Left renal pelvis (tissue), 4 donors: ENCODE measurements at regions not wholly inside any gene's neighbourhood (a gene's known extent, or its start where the extent isn't known, plus 50 kb on each side); places are given as distances from the start of the nearest gene placed in this dataset.
A peak's percentile ranks its signal among the peaks of the same experiment; 100 is the strongest.

Experiments
- DNase-seq, 4 donors: peaks; one replicate each; pipeline ENCODE4 v3.0.0-alpha.2; 2013; ENCODE audit warnings: low read depth in 4 of 4, low spot score in 3 of 4

DNA sequence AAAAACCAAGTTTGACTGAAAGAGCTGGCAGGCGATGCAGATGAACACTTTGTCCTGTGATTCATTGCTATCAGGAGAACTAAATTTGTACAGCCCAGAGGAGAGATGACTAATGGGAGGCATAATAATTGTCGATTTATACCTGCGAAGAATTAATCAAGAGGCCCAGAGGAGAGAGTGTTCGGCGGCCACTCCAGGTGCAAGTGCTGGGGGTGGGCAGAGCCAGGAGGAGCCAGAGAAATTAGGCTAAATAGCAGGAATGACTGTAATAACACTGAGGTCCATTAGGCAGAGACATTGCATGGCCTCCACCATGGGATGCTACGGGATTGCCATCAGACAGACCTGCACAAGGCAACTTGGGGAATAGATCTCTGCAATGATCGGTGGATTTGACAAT lies 107.7 kb upstream of the UQCRFS1 start:
- no peak for DNase-seq

DNA sequence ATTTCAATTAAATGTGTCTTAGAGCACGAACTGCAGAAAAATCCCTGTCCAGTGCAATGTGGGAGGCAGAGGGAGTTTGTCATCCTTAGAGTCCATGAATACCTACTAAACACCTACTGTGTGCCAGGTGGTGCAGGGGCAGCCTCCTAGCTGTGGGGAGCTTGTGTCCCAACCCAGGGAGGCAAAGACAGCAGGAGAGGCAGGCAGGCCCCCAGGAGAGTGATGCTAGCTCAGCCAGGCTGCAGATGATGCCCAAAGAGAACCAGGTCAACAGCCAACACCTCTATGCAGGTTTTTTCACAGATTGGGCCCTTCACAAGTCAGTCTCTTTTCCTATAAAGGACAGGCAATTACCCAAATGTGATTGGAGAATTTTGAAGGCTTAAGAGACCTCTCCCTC lies 108.2 kb upstream of the UQCRFS1 start:
- no peak for DNase-seq

DNA sequence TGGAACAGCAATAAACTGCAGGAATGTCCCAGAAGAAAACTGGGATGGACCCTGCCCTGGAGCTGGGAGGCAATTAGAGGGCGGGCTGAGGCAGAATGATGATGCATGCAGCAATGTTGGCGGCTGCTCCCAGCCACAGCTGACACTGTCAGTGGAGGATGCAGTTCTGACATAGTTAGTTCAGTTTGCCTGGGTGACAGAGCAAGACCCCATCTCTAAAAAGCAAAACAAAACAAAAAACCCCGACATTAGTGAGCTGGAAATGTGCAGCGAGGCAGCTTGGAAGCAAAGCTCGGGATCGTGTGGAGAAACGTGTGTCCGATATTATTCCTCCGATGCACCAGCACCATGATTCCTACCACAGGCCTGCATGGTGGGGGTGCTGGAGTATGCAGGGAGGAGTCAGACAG lies 110.1 kb upstream of the UQCRFS1 start:
- DNase-seq: no peak

DNA sequence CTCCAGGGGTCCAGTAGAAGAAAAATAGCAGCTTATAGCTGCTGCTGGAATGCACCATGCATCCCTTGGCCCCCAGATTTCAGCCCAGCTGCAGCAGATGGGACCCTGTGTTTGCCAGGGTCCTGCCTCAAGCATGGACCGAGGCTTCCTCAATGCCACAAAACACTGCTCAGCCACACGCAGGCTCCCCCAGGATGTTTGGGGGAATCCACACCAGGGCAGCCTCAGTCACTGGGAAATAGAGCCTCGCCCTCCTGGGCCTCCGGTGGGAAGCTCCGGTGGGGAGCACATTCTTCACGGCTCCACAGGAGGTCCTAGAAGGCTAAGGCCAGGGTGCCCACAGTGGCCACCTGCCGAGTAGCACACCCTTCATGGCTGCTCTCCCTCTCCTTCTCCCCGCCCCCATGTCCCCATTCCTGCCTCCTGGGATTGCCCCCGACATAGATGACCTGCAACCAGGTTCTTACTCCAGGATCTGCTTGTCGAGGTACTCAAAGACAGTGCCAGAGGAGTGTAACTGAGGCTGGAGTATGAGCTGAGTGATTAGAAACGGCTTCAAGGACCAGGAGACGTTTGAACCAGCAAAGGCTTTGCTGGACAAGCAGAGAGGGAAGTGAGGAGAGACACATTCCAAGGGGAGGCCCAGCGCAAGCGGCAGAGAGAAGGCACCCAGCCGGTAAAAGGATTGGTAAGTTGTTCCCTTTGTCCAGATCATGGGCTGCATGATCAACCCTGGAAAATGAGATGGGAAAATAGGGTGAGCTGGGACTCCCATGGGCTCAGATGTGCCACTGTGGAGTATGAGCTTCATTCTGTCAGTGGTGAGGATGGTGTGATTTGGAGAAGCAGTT lies 110.7 kb upstream of the UQCRFS1 start:
- no peak for DNase-seq

DNA sequence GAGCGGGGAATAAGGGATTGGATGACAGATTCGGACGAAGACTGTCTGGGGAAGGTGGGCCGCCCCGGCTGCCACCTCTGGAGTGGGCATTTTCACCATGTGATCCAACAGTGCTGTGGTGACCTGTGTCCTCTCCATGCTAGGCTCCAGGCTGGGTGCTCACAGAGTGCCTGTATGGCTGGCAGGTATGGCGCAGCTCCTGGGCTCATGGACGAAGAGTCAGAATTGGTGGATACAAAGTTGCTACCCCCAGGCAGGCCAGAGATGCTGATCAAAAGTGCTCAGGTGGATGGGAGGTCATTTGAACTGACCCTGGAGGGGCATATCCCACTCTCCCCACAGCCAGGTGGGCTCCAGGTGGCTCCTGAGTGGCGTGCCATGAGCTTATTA lies 111.3 kb upstream of the UQCRFS1 start:
- DNase-seq: no peak

DNA sequence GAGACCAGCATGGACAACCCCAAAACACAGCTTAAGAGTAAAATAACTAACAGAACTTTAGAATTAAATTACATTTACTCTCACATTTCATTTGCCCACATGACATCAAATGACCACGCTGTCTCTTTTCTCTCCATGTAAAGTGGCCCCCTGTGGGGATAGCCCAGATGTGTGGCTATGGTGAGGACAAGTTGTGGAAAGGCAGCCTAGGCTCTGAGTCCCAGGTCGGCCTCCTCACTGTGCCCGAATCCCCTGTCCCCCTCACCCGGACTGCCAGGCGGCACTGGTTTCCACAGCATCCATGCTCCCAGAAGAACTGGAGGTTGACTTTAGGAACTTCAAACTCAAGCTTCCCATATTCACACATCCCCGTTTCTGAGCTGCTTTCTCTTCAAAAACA lies 111.8 kb upstream of the UQCRFS1 start:
- no peak for DNase-seq

DNA sequence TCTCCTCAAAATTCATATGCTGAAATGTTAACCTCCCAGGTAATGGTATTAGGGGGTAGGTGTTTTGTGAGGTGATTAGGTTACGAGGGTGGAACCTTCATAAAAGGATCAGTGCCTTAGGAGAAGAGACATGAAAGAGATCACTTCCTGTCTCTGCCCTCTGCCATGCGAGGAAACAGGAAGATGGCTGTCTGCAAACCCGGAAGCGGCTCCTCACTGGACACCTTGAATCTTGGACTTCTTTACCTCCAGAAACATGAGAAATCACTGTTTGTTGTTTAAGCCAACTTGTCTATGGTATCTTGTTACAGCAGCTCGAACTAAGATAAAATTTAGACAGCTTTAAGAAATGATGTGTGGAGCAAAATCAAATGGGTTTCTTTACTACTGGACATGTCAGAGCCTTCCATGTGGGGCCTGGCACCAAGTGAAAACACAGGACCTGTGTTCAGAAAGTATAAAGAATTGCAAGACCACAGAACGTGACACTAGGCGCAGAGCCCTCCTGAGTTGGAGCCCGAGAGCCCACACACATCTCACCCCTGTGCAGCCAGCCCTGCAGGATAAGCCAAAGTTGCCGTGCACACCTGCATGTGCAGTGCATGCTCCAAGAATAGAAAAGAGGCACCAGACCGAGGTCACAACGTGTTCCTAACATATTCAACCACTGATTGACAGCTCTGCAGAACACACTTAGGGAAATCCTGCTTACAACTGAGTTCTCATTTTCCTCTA lies 112.5 kb upstream of the UQCRFS1 start:
- DNase-seq: no peak

DNA sequence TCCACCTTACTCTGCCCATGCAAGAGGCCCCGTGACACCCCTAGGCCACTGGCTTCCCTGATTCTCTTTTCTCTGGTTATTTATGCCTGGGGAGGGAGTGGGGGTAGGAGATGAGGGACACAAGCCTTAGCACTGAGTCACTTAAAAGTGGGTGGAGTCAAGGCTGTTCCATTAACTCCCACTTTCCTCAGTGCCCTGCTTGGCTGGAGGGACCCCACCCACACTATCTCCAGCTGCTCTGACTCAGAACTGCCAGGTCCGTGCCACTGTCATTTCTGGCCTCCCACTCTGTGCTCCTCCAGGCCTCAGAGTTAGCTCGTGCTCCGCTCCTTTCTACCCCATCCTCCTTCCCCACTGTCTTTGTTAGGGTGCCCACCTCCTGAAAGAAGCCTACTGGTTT lies 113.4 kb upstream of the UQCRFS1 start:
- no peak for DNase-seq

DNA sequence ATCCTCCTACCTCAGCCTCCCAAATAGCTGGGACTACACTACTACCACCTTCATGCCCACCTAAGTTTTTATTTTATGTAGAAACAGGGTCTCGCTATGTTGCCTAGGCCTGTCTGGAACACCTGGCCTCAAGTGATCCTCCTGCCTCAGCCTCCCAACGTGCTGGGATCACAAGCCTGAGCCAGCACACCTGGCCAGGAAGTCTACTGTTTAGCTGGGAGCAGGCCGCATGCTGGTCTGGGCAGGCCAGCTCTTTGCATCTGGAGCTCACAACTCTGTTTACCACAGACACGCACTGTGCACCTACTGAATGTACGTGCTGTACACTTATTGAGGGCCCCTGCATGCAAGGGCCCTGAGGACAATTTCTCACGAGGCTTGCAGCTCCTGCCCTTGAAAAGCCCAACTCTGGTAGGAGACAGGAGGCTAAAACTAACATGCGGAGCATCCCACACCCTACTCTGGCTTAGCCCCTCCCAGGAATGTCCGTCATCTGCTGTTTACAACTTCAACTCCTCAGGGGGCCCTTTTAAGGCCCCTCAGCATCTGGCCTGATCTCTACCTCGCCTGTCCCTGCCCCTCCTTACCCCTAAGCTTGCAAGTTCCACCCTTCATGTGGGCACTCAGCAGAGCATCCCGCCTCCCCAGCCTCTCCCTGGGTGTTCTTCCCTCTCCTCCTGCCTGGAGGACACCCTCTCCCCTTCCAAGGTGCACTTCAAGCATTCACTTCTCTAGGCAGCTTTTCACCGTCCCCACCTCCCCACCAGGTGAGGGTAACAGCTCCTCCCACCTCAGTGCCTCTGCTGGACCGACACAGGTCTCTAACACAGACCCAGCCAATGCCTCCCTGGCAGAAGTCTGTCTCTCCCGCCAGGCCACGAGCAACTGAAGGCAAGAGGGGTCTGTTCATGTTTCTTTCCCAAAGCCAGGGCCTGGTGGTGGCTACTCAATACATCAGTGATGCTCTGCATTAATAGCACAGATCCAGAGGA lies 114.2 kb upstream of the UQCRFS1 start:
- no peak for DNase-seq

DNA sequence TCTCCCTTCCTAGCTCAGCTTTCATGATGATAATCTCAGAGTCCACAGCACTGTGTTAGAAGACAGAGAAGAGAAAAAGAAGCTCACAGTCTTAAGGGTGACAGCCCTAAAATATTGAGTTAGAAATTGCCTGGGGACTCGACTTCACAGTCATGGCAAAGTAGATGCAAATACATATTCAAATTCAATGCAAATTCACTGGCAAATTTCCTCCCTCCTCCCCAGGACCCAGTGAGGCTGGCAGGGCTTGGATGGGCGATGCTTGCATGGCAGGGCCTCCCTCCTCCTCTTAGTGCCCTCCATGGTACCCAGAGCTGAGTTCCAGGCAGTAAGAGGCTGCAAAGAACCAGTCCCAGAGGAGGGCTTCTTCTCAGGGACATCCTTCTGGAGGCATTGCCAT lies 115.6 kb upstream of the UQCRFS1 start:
- no peak for DNase-seq

DNA sequence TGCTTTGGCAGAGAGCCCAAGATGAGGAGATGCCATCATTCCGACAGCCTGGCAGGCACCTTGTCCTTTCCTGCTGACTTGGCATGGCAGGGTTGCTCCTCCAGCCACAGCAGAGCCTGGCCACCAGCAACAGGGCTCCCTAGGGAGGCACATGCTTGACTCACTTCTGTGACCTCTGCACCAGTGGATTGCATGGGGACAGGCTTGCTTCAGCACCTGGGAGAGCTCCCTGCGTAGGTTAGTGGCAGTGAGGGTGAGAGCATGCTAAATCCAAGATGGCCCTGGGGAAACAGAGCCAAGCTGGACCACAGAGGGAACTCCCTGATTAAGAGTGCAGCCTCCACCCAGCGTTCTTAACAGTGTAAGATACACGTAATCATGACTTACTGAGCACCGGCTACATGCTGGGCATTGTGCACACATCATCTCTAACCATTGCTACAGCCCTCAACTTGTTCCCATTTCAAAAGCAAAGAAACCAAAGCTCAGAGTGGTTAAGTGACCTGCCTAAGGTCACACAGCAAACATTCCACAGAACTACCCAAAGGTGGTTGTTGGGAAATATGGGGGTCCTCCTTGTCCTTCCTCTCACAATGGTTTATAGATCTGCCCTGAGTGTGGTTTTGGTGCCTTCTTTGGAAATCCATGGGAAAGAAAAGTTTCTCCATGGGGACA lies 116.6 kb upstream of the UQCRFS1 start:
- peak in 3 of 4 donors; percentile 10 to 33 (median 31) for DNase-seq

DNA sequence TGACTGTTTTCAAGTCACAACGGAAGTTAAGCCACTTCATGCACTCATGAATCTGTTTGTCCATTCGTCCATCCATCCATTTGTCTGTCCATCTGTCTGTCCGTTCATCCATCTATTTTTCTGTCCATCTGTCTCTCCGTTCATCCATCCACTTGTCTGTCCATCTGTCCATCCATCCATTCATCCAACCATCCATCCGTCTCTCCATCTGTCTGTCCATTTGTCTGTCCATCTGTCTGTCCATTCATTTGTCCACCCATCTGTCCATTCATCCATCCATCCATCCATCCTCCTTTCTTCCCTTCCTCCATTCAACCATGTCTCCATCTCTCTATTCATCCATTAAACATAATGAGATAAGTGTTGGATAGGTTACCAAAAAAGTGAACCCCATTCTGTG lies 123.5 kb upstream of the UQCRFS1 start:
- no peak for DNase-seq

DNA sequence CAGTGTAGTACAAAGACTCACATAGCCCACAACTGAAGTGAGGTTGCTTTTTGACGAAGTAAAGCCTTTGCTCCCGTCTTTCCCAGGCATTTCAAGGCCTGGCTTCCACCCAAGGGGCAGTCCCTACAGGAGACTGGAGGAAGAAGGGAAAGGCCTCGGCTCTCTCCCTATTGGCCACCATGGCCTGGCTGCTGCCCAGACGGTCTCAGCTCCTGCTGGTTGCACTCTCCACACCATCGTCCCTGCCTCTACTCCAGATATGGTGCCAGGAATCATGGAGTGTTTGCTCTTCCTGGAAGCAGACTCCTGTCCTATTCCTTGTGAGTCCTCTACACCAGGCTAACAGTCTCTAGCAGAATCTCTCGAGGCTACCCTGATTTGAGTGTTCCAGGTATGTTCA lies 124.1 kb upstream of the UQCRFS1 start:
- no peak for DNase-seq

DNA sequence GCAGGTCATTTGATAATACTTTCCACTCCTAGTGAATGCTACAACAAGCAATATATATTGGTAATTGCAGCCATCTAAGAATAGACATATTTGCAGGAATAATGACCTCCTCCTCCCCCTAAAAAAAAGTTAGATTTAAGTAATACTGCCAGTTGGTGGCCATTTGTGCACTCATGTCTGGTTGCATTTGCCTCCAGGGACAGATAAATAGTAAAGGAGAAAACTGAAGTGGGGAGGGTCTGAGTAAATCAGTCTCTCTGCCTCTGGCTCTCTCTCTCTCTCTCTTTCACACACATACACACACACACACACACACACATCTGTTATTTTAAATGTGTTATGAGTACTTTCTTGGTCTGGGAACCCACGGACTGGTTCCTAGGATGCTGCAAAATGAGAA lies 125.5 kb upstream of the UQCRFS1 start:
- DNase-seq: no peak

DNA sequence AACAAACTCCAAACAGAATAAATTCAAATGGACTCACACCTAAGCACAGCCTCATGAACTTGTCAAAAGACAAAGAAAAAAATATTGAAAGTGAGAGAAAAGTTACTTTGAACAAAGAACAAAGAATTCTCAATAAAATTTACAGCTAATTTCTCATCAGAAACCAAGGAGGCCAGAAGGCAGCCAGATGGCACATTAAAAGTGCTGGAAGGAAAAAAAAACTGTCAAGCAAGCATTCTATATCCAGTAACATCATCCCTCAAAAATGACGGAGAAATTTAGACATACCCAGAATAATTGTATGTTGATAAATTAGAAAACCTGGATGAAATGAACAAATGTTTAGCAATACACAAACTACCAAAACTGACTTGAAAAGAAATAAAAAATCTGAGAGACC lies 129.8 kb upstream of the UQCRFS1 start:
- DNase-seq: no peak

DNA sequence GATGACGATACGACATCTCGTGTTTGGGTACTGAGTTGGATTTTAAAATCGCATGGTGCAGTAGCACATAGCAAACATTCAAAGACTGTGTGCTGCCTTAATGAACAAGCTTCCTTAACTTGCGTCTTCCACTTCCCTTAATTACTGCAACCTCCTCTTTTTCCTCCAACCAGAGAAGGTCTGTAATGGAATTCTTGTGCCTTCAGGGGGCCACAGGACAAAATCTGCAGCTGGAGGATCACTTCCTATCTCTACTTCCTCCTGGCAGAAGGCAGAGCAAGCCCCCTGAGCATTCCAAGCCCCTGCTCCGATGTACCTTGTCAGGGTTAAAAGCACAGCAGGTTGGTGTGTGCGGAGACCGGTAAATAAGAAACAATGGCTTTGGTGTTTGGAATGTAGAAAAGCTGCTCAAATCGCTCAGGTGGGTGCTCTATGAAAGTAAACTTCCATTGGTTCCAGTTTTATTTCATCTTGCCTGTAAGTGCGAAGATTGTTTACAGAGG lies 151.3 kb upstream of the UQCRFS1 start:
- no peak for DNase-seq

DNA sequence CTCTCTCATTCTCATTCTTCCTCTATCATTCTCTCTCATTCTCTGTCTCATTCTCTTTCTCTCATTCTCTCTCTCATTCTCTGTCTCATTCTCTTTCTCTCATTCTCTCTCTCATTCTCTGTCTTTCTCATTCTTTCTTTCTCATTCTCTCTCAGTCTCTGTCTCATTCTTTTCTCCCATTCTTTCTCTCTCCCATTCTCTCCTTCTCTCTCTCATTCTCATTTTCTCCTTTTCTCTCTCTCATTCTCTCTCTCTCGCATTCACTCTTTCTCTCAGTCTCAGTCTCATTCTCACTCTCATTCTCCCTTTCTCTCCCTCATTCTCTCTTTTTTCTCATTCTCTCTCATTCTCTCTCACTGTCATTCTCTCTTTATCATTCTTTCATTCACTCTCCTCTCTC lies 152.0 kb upstream of the UQCRFS1 start:
- no peak for DNase-seq

DNA sequence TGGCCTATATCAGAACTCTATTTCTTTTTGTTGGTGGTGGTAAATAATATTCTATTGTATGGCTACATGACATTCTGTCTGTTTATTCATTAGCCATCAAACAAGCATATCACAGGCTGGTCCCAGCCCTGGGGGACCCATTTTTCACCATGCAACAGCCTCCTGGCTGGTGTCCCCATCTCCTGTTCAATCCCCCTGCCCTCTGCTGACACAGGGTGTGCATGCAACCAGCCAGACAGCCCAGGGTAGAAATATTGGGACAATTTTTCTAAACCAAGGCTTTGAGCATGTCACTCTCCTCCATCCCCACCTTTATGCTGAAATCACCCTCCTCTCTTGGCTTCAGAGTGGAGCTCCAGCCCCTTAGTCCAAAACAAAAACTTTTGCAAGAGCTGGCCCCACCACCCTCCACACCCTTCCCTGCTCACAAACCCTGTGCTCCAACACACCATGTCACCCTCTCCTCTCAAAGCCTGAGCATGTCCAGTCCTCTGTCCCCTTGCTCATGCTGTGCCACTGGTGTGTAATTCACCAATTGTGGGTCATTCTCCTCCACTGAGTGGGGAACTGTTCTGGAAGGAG lies 153.0 kb upstream of the UQCRFS1 start:
- no peak for DNase-seq

DNA sequence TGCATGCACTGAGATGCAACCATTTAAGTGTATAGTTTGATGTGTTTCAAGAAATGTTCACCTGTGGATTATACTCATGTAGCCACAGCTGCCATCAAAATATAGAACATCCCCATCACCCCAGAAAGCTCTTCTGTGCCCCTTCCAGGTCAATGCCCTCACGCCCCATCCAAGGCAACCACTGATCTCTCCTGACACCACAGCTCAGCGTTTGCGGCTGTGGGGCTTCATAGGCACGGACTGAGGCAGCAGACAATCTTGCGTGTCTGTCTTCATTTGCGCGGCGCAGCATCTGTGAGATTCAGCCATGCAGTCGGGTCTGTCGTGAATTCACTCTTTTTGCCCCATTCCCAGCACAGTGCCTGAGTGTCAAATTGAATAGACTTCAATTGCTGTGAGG lies 153.8 kb upstream of the UQCRFS1 start:
- DNase-seq: no peak

DNA sequence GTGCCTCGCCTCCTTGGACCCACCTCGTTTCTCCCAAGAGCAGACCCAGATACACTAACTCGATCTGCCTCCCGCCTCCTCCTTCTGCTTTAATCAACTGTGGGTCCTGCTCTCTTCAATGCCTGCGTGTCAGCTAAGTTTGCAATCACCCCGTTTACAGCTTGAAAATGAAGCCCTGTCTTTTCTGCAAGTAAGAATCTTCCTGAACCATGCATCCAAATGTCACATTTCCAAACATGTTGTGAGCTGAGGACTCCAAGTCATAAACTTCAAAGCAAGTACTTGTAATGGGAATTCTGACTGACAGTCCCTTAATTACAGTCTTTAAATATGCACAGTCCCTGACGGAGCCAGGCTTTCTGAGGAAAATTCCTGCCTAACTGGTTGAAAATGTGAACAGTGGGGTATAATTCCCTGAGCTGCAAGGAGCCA lies 154.9 kb upstream of the UQCRFS1 start:
- peak in 1 of 4 donors; percentile 8 for DNase-seq
